ENCODE measurements at regions not wholly inside any gene's neighbourhood (a gene's known extent, or its start where the extent isn't known, plus 50 kb on each side); places are given as distances from the start of the nearest gene placed in this dataset.

DNA sequence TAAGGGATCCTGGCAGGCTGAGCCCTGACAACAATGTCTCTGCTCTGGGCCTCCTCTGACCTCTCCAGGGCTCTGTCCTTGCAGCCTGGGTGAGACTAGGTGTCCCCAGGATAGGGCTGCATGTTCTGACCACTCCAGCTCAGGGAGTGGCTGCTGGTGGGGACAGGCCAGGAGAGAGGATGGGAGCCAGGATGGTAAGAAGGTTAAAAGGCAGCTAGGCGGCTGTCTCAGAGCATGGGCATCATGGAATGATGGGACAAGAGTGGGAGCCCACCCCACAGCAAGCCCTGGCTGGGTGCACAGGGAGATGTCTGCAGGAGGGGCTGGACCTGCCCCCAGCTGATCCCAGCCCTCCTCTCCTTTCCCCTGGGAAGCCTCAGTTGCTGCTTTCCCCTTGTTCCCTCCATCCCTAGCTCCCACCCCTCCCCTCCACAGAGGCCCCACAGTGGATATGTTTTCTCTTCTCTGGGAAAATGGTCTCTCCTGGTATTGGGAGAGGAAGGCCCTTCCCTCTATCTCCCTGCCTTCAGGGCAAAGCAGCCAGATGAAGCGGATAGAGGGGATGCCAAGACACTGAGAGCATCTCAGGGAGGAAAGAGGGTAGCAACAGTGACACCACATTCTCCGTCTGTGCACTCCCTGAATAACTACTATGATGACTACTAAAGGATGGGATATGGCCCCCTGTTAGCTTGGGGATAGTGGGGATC lies 334.3 kb downstream of the DYSF start:
- Histone ChIP-seq H2BK15ac (ENCODE audit: low read depth, poor library complexity, severe bottlenecking) (no peak overlapping the region), H2BK5ac (ENCODE audit: low read depth, low read length, poor library complexity, severe bottlenecking) (no peak overlapping the region), H3K27ac (ENCODE audit: low read length, poor library complexity, severe bottlenecking) (no peak overlapping the region), H3K4me3 (ENCODE audit: insufficient read depth in 1 of 2, low read depth in 1 of 2, low read length in 2 of 2) (no peak overlapping the region), H3K9me3 (ENCODE audit: control insufficient read depth, low read length) (no peaks in the 10 kb centered on the region), H4K8ac (ENCODE audit: low read length) (no peak overlapping the region), H3K36me3 (ENCODE audit: control insufficient read depth in 1 of 2, insufficient read depth in 2 of 2, low read depth in 1 of 2, low read length in 2 of 2) (no peaks in the 10 kb centered on the region), H4K91ac (ENCODE audit: low read length) (no peak overlapping the region), H3K9ac (ENCODE audit: low read length) (no peak overlapping the region), H2AFZ (ENCODE audit: low read depth, low read length) (no peak overlapping the region), H3K14ac (ENCODE audit: low read length in 2 of 2) (no peak overlapping the region), H3K4me1 (ENCODE audit: control insufficient read depth, insufficient read depth, low read depth, low read length) (peaks cover 26% of the 10 kb centered on the region), H3K4me2 (ENCODE audit: low read length, poor library complexity, severe bottlenecking) (no peak overlapping the region), H3K27me3 (ENCODE audit: control insufficient read depth in 1 of 2, insufficient read depth in 1 of 2, low read length in 2 of 2) (peaks cover 0 to 48% of the 10 kb centered on the region in 2 experiments), H3K23ac (ENCODE audit: low read length in 2 of 2) (no peak overlapping the region), H3K18ac (ENCODE audit: low read depth in 1 of 2, low read length in 2 of 2) (no peak overlapping the region), H3K4ac (ENCODE audit: low read depth in 1 of 2, low read length in 2 of 2) (no peak overlapping the region), H2AK5ac (ENCODE audit: low read length, severe bottlenecking) (no peak overlapping the region), H3K79me1 (replicated peaks; ENCODE audit: low read length, poor library complexity, severe bottlenecking) (no peaks in the 10 kb centered on the region), H2BK12ac (ENCODE audit: low read length in 2 of 2) (no peak overlapping the region), H2BK120ac (ENCODE audit: low read depth, low read length) (no peak overlapping the region)
- DNase-seq = no peak
- 100% methylated on average over 1 of the region's 3 CpGs for WGBS

GRCh38 chr2:71787108-71787415 lies 333.7 kb downstream of the DYSF start:
- Histone ChIP-seq H2BK5ac (ENCODE audit: low read depth, low read length, poor library complexity, severe bottlenecking) (no peak overlapping the region), H3K23ac (ENCODE audit: low read length in 2 of 2) (no peak overlapping the region), H3K27me3 (ENCODE audit: control insufficient read depth in 1 of 2, insufficient read depth in 1 of 2, low read length in 2 of 2) (peaks cover 0 to 47% of the 10 kb centered on the region in 2 experiments), H2BK15ac (ENCODE audit: low read depth, poor library complexity, severe bottlenecking) (no peak overlapping the region), H3K18ac (ENCODE audit: low read depth in 1 of 2, low read length in 2 of 2) (no peak overlapping the region), H3K4me1 (ENCODE audit: control insufficient read depth, insufficient read depth, low read depth, low read length) (peaks cover 28% of the 10 kb centered on the region), H3K14ac (ENCODE audit: low read length in 2 of 2) (no peak overlapping the region), H2BK120ac (ENCODE audit: low read depth, low read length) (no peak overlapping the region), H4K8ac (ENCODE audit: low read length) (no peak overlapping the region), H3K4me3 (ENCODE audit: insufficient read depth in 1 of 2, low read depth in 1 of 2, low read length in 2 of 2) (no peak overlapping the region), H2AK5ac (ENCODE audit: low read length, severe bottlenecking) (no peak overlapping the region), H2BK12ac (ENCODE audit: low read length in 2 of 2) (peak overlapping the region in 1 of 2 experiments; percentile 43), H3K9me3 (ENCODE audit: control insufficient read depth, low read length) (no peaks in the 10 kb centered on the region), H3K4ac (ENCODE audit: low read depth in 1 of 2, low read length in 2 of 2) (no peak overlapping the region), H3K36me3 (ENCODE audit: control insufficient read depth in 1 of 2, insufficient read depth in 2 of 2, low read depth in 1 of 2, low read length in 2 of 2) (no peaks in the 10 kb centered on the region), H3K79me1 (replicated peaks; ENCODE audit: low read length, poor library complexity, severe bottlenecking) (no peaks in the 10 kb centered on the region), H3K27ac (ENCODE audit: low read length, poor library complexity, severe bottlenecking) (no peak overlapping the region), H4K91ac (ENCODE audit: low read length) (no peak overlapping the region), H3K4me2 (ENCODE audit: low read length, poor library complexity, severe bottlenecking) (no peak overlapping the region), H3K9ac (ENCODE audit: low read length) (no peak overlapping the region), H2AFZ (ENCODE audit: low read depth, low read length) (no peak overlapping the region)
- 88% methylated on average over 4 of the region's 4 CpGs for WGBS
- DNase-seq = no peak

DNA sequence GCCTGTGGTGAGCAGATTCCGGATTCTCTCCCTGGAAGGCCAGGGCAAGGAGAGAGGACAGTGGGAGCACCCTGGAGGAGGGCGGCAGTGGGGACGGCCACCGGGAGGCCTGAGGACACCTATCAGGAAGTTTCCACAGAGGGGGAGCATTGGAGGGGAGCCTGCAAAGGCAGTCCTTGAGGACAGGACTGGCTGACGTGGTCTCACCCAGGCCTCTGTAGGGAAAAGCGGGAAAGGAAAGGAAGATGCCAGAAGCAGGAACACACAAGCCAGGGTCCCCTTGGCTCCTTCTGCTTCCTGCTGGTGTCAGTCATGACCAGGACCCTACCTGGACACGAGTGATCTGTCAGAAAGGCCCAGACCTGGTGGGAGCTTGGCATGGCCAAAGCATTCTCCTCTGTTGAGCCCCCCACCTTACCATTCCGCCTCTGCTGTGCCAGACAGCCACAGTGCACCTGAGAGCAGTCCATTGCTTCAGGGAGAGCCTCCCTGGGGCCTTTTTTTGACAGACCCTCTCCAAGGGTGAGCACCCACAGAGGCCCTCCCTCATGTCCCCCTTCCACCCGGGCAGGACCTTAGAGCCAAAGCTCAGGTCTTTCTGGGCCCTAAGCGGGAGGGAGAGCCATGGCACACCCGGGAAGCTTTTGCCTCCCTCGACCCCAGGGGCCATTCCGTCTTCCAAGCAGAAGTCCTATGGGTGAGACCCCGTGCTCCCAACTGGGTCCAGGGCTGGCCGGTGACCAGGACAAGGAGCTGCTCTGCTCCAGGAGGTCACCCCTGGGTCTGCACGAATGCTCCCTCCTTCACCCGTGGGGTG lies 333.1 kb downstream of the DYSF start:
- H3K9me3 ChIP-seq (ENCODE audit: control insufficient read depth, low read length) = no peaks in the 10 kb centered on the region

GRCh38 chr2:71785516-71785981 lies 332.2 kb downstream of the DYSF start:
- no peaks in the 10 kb centered on the region for H3K36me3 ChIP-seq (ENCODE audit: control insufficient read depth in 1 of 2, insufficient read depth in 2 of 2, low read depth in 1 of 2, low read length in 2 of 2)
- H4K91ac ChIP-seq (ENCODE audit: low read length) = no peak overlapping the region
- no peak overlapping the region for H3K18ac ChIP-seq (ENCODE audit: low read depth in 1 of 2, low read length in 2 of 2)
- no peak overlapping the region for H3K4me2 ChIP-seq (ENCODE audit: low read length, poor library complexity, severe bottlenecking)
- H3K14ac ChIP-seq (ENCODE audit: low read length in 2 of 2) = no peak overlapping the region
- no peak overlapping the region for H4K8ac ChIP-seq (ENCODE audit: low read length)
- H3K27ac ChIP-seq (ENCODE audit: low read length, poor library complexity, severe bottlenecking) = no peak overlapping the region
- H3K4me3 ChIP-seq (ENCODE audit: insufficient read depth in 1 of 2, low read depth in 1 of 2, low read length in 2 of 2) = no peak overlapping the region
- peak overlapping the region; percentile 3 for H2AK5ac ChIP-seq (ENCODE audit: low read length, severe bottlenecking)
- H3K79me1 ChIP-seq (replicated peaks; ENCODE audit: low read length, poor library complexity, severe bottlenecking) = no peaks in the 10 kb centered on the region
- H3K9me3 ChIP-seq (ENCODE audit: control insufficient read depth, low read length) = no peaks in the 10 kb centered on the region
- no peak overlapping the region for H2AFZ ChIP-seq (ENCODE audit: low read depth, low read length)
- peaks cover 26% of the 10 kb centered on the region for H3K4me1 ChIP-seq (ENCODE audit: control insufficient read depth, insufficient read depth, low read depth, low read length)
- no peak overlapping the region for H3K4ac ChIP-seq (ENCODE audit: low read depth in 1 of 2, low read length in 2 of 2)
- peaks cover 0 to 53% of the 10 kb centered on the region in 2 experiments for H3K27me3 ChIP-seq (ENCODE audit: control insufficient read depth in 1 of 2, insufficient read depth in 1 of 2, low read length in 2 of 2)
- H3K23ac ChIP-seq (ENCODE audit: low read length in 2 of 2) = no peak overlapping the region
- no peak overlapping the region for H2BK12ac ChIP-seq (ENCODE audit: low read length in 2 of 2)
- H3K9ac ChIP-seq (ENCODE audit: low read length) = no peak overlapping the region
- no peak overlapping the region for H2BK5ac ChIP-seq (ENCODE audit: low read depth, low read length, poor library complexity, severe bottlenecking)
- no peak for DNase-seq
- H2BK120ac ChIP-seq (ENCODE audit: low read depth, low read length) = no peak overlapping the region
- WGBS = 80% methylated on average over 22 of the region's 23 CpGs
- no peak overlapping the region for H2BK15ac ChIP-seq (ENCODE audit: low read depth, poor library complexity, severe bottlenecking)

More for the DNA sequence above, 333.1 kb downstream of the DYSF start:
- WGBS = 92% methylated on average over 17 of the region's 17 CpGs
- Histone ChIP-seq H3K4me2 (ENCODE audit: low read length, poor library complexity, severe bottlenecking) (no peak overlapping the region), H3K4me1 (ENCODE audit: control insufficient read depth, insufficient read depth, low read depth, low read length) (peaks cover 28% of the 10 kb centered on the region), H4K8ac (ENCODE audit: low read length) (no peak overlapping the region), H3K18ac (ENCODE audit: low read depth in 1 of 2, low read length in 2 of 2) (no peak overlapping the region), H2BK15ac (ENCODE audit: low read depth, poor library complexity, severe bottlenecking) (no peak overlapping the region), H3K27ac (ENCODE audit: low read length, poor library complexity, severe bottlenecking) (no peak overlapping the region), H2BK5ac (ENCODE audit: low read depth, low read length, poor library complexity, severe bottlenecking) (no peak overlapping the region), H3K4ac (ENCODE audit: low read depth in 1 of 2, low read length in 2 of 2) (no peak overlapping the region), H2BK12ac (ENCODE audit: low read length in 2 of 2) (peak overlapping the region in 1 of 2 experiments; percentile 43), H3K4me3 (ENCODE audit: insufficient read depth in 1 of 2, low read depth in 1 of 2, low read length in 2 of 2) (no peak overlapping the region), H3K14ac (ENCODE audit: low read length in 2 of 2) (no peak overlapping the region), H3K27me3 (ENCODE audit: control insufficient read depth in 1 of 2, insufficient read depth in 1 of 2, low read length in 2 of 2) (peaks cover 0 to 47% of the 10 kb centered on the region in 2 experiments), H3K23ac (ENCODE audit: low read length in 2 of 2) (no peak overlapping the region), H3K79me1 (replicated peaks; ENCODE audit: low read length, poor library complexity, severe bottlenecking) (no peaks in the 10 kb centered on the region), H2AK5ac (ENCODE audit: low read length, severe bottlenecking) (no peak overlapping the region), H3K9ac (ENCODE audit: low read length) (no peak overlapping the region), H2AFZ (ENCODE audit: low read depth, low read length) (no peak overlapping the region), H3K36me3 (ENCODE audit: control insufficient read depth in 1 of 2, insufficient read depth in 2 of 2, low read depth in 1 of 2, low read length in 2 of 2) (no peaks in the 10 kb centered on the region), H4K91ac (ENCODE audit: low read length) (no peak overlapping the region), H2BK120ac (ENCODE audit: low read depth, low read length) (no peak overlapping the region)
- DNase-seq = no peak

All from mesenchymal stem cell (in vitro differentiated cells and primary cell).